Kidney (tissue), 13 donors: ENCODE measurements at regions not wholly inside any gene's neighbourhood (a gene's known extent, or its start where the extent isn't known, plus 50 kb on each side); places are given as distances from the start of the nearest gene placed in this dataset.

ENCODE experiments used
- DNase-seq, 5 donors: peaks; one replicate each; pipeline ENCODE4 v3.0.0-alpha.2; 2013 to 2020
- FAIRE-seq: peaks from 2 replicates; lab custom pipeline; 2012; peaks lifted over from hg19 to GRCh38; lab: Jason Lieb, UNC
- H3K27ac ChIP-seq, 2 donors: one replicate each; pipeline ENCODE4 v1.7.0; 2013; ENCODE audit warnings: low read depth in 2 of 2, low read length in 2 of 2, inconsistent platforms in 1 of 2
- H3K27me3 ChIP-seq: one replicate; pipeline ENCODE4 v1.7.1; 2013; ENCODE audit warnings: low read length, inconsistent platforms; ENCODE audit not compliant: control insufficient read depth, insufficient read depth
- H3K36me3 ChIP-seq, 3 donors: one replicate each; pipeline versions ENCODE4 v1.7.0 to v1.7.1; 2013; ENCODE audit warnings: low read length in 3 of 3, control low read depth in 1 of 3, inconsistent platforms in 1 of 3; ENCODE audit not compliant: insufficient read depth in 3 of 3, control insufficient read depth in 2 of 3
- H3K4me1 ChIP-seq, 3 donors: one replicate each; pipeline versions ENCODE4 v1.7.0 to v1.7.1; 2013; ENCODE audit warnings: low read length in 3 of 3, inconsistent platforms in 1 of 3, low read depth in 1 of 3; ENCODE audit not compliant: control insufficient read depth in 2 of 3, insufficient read depth in 2 of 3
- H3K4me3 ChIP-seq, 3 donors: one replicate each; pipeline versions ENCODE4 v1.7.0 to v1.8.1; 2013; ENCODE audit warnings: low read length in 3 of 3, control low read depth in 1 of 3, inconsistent platforms in 1 of 3
- H3K9ac ChIP-seq, 3 donors: one replicate each; pipeline versions ENCODE4 v1.7.0 to v1.7.1; 2013; ENCODE audit warnings: low read length in 3 of 3, control low read depth in 1 of 3, inconsistent platforms in 1 of 3
- H3K9me3 ChIP-seq, 3 donors: one replicate each; pipeline versions ENCODE4 v1.7.0 to v1.7.1; 2013; ENCODE audit warnings: low read length in 3 of 3, control low read depth in 1 of 3, inconsistent platforms in 1 of 3; ENCODE audit not compliant: control insufficient read depth in 2 of 3, insufficient read depth in 1 of 3
- intact Hi-C: fragments of 100-400 bp; cut with DNase I; formaldehyde crosslinking; loops from one replicate; pipeline ENCODE4 v1.11.1; 2022
- TF ChIP-seq, protein P1 (sequence below): IDR thresholded peaks from 3 replicates; pipeline ENCODE4 v1.5.1; 2012; ENCODE audit warnings: mild to moderate bottlenecking, moderate library complexity, borderline replicate concordance; ENCODE audit not compliant: insufficient read depth; ENCODE audit errors: extremely low read depth
- donor health status: control.
- donor health status: control.
- donor health status: control.
- donor health status: control.
- donor health status: control.
- donor health status: DM: yes; HTN: yes; CAD: no.
- donor health status: Normal renal cell carcinoma (clear cell type).

DNA sequence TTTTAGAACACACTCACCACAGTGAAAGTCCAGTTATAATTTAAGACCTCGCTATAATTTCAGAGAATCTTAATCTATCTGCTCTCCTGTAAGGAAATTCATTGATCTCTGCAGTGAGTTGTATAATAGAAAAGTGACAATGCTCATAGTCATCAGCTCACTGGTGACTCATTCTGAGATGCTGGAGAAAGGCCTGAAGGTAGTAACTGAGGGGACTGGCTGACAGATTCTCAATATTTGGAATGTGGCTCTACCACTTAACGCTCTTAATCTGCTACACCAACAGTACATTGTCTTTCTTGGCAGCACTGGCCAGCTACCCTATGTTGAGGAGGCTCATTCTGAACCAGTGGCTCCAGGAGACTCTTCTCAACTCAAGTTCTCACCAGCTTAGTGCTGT lies 246.1 kb downstream of the RPRM start:
- TF ChIP-seq, protein P1, sequence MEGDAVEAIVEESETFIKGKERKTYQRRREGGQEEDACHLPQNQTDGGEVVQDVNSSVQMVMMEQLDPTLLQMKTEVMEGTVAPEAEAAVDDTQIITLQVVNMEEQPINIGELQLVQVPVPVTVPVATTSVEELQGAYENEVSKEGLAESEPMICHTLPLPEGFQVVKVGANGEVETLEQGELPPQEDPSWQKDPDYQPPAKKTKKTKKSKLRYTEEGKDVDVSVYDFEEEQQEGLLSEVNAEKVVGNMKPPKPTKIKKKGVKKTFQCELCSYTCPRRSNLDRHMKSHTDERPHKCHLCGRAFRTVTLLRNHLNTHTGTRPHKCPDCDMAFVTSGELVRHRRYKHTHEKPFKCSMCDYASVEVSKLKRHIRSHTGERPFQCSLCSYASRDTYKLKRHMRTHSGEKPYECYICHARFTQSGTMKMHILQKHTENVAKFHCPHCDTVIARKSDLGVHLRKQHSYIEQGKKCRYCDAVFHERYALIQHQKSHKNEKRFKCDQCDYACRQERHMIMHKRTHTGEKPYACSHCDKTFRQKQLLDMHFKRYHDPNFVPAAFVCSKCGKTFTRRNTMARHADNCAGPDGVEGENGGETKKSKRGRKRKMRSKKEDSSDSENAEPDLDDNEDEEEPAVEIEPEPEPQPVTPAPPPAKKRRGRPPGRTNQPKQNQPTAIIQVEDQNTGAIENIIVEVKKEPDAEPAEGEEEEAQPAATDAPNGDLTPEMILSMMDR: no peak
- no peak overlapping the region for H3K27ac ChIP-seq
- no peak for DNase-seq
- no peak overlapping the region for H3K4me3 ChIP-seq
- no peaks in the 10 kb centered on the region for H3K27me3 ChIP-seq
- no peak for FAIRE-seq
- no peak overlapping the region for H3K9ac ChIP-seq
- no peaks in the 10 kb centered on the region for H3K36me3 ChIP-seq
- H3K4me1 ChIP-seq: no peaks in the 10 kb centered on the region
- no peaks in the 10 kb centered on the region for H3K9me3 ChIP-seq
- intact Hi-C loops: no loop called here

DNA sequence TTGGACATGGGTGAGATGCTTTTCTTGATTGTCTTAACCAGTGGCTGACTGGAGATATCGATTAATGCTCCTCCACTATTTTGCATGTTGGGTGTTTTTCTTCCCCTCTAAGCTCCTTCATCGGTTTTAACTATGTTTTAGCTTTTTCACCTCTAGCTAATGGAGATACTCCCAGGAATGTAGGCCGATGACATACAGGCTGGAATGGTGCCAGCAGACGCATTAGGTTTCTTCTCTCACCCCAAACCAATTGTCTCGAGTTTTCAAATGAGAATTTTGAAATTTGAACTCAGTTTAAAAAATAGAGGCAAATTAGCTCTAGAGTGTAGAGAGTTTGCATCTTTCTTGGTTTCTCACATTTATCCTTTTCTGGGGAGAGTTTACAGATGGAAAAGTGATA lies 247.6 kb downstream of the RPRM start:
- no peak overlapping the region for H3K9ac ChIP-seq
- no peaks in the 10 kb centered on the region for H3K4me1 ChIP-seq
- H3K4me3 ChIP-seq: no peak overlapping the region
- no peak overlapping the region for H3K27ac ChIP-seq
- H3K36me3 ChIP-seq: no peaks in the 10 kb centered on the region
- DNase-seq (peak in 2 of 5 donors; percentile 3 to 14), FAIRE-seq (no peak)
- H3K27me3 ChIP-seq: no peaks in the 10 kb centered on the region
- intact Hi-C loops: no loop called here
- TF ChIP-seq, protein P1: no peak
- no peaks in the 10 kb centered on the region for H3K9me3 ChIP-seq

DNA sequence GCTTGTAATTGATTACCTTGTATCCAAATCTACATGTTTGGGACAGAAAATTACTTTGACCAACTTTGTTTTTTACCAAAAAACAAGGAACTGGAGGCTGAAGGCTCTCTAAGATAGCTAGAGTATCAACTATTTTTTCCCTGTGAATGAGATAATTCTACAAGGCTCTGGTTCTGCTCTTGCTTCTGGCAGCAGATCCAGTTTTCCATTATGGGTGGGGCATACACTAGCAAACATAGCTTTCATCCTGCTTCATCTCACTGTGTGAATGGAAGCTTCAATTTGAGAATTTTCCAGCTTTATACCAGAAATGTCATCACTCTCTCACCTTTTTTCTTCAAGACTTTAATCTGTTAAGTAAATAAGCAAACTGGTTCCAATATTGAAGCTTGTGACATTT lies 249.7 kb downstream of the RPRM start:
- FAIRE-seq: no peak
- intact Hi-C loops: no loop called here
- no peak for DNase-seq

More for the DNA sequence above, 249.7 kb downstream of the RPRM start:
- Histone ChIP-seq H3K36me3 (no peaks in the 10 kb centered on the region), H3K27ac (no peak overlapping the region), H3K9me3 (no peaks in the 10 kb centered on the region), H3K4me1 (no peaks in the 10 kb centered on the region), H3K27me3 (no peaks in the 10 kb centered on the region), H3K9ac (no peak overlapping the region), H3K4me3 (no peak overlapping the region)
- TF ChIP-seq, protein P1: no peak
